Stimulated activated CD8-positive, alpha-beta memory T cell treated with anti-CD3 and anti-CD28 coated beads, Interleukin-15, amount 100 ng/mL, for 24 hours (primary cell): ENCODE measurements at regions not wholly inside any gene's neighbourhood (a gene's known extent, or its start where the extent isn't known, plus 50 kb on each side); places are given as distances from the start of the nearest gene placed in this dataset.
"Not testable (repeated sequence)": the region's sequence is repeated elsewhere in the genome, so short reads cannot be mapped to it uniquely, and the experiment has no call there.

ENCODE experiments used
- DNase-seq: peaks from one replicate; pipeline ENCODE4 v3.0.0-alpha.2; 2020; ENCODE audit warnings: low read depth

DNA sequence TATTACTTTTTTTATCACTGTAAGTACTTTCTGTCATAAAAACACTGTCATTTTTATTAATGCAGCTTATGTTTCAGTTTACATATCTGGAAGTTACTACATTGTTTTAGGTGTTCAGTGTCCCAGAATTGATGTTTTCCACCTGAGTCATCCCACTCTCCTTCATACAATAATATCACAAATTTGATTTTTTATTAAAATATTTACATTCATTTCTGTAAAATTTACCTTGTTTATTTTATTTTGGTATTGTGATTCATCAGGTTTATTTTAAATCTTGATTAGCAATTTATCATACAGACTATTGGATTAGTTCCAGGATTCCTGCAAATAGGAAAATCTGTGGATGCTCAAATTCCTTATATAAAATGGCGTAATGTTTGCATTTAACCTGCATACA is 1662.9 kb downstream of the SUCLG1 start:
- no peak for DNase-seq

DNA sequence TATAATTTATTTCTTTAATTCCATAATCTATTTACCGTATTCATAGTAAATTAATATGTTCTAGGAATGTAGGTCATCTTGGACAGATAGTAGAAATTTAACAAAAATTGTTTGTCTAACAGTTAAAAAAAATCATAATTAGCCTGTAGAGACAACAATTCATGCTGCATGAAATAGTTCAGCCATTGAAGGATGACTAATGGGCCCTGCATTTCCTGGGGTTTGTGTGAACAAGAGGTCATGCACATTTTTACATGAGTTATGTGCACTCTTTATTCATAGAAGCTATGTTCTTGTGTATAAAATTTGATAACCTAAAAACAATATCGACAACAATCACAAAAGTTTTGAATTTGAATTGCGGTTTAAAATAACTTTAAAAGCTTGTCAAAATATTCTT is 1663.6 kb downstream of the SUCLG1 start:
- no peak for DNase-seq

DNA sequence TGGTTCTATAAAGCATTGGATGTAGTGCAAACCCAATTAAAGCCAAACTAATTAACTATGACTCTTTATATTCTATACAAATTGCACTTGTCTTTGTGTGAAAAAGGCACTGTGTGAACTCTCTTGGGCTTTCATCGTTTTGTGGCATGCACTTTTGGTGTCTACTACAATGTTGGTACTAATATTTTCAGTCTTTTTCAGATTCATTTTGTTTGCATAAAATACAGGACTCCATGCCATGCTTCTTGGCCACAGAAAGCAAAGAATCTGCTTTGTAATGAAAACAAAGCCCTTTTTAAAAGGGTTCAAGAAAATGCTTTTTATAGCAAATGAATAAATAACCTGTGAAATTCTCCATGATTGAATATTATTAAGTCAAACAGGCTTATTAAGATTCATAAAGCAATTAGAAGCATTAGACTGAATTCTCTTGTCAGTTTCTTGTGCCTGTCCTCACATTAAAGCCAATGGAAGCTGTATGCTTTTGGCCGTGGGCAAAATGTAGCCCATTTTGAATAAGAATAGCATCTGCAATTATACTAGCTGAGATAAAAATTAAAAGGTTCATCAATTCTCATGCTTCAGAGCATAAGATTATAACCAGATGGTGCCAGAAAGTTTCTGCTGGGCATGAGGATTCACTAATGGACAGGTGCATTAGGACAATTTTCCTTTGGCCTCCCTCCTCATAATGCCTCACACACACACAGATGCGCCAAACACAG is 1665.2 kb downstream of the SUCLG1 start:
- no peak for DNase-seq

DNA sequence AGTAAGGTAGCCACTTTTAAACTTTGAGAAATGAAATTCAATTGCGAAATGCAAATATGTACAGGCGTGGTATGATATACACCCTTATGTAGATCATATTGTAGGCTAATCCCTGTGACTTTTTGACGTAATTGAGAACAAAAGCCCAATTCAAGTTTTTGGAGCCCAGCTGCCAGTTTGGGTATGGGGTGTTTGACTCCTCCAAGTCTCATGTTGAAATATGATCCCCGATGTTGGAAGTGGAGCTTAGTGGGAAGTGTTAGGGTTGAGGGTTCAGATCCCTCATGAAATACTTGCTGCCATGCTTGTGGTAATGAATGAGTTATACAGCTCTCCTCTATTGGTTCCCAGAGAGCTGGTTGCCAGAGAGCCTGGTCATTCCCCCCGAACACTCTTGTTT is 1666.8 kb downstream of the SUCLG1 start:
- DNase-seq: no peak

DNA sequence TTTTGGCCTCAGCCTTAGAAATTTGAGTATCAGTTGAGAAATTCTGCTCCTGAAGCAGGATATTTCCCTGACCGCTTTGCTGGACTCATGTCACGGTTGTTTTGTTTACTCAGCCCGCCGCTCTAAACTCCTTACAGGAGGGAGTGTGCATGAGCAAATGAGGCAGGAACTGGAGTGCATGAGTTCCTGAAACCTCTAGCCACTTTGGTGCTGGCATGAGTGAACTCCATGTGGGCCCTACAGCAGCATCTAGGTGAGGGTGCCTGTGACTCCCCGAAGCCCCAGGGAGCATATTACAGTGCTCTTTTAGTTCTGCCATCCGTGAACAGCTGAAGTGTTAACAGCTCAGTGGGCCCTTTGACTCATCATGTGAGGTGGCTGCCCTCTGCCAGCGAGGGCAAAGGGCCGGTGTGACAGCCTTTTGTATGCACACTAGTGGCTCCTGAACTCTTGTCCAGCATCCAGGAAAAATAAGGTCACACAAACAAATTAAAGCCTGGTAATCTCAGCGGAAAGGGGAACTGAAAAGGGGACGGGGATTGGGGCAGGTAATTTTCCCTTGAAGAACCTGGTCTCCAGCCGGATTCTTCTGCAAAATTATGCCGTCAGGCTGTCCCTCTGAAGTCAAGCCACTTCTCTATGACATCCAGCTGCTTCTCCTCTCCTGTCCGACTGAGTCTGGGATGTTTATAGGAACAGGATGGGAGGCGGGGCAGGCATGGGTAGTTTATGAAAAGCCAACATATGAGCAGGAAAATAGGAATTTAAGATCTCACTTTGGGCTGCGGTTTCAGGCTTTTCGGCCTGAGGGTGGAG is 1668.7 kb downstream of the SUCLG1 start:
- no peak for DNase-seq

DNA sequence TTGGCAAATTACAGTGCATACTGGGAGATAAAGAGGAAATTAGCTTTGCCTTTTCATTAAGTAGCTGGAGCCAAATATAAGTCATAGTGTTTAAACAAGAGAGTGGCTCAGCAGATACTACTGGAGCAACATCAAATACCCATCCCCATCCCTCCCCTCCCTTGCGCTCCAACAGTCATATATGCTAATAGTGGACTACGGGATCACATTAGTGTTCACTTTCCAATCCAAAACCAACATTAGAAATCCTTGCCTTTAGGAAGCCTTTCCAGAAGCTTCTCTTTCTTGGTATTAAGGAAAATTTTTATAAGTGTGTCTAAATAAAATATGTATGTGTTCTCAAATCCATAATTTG is 1669.3 kb downstream of the SUCLG1 start:
- no peak for DNase-seq

DNA sequence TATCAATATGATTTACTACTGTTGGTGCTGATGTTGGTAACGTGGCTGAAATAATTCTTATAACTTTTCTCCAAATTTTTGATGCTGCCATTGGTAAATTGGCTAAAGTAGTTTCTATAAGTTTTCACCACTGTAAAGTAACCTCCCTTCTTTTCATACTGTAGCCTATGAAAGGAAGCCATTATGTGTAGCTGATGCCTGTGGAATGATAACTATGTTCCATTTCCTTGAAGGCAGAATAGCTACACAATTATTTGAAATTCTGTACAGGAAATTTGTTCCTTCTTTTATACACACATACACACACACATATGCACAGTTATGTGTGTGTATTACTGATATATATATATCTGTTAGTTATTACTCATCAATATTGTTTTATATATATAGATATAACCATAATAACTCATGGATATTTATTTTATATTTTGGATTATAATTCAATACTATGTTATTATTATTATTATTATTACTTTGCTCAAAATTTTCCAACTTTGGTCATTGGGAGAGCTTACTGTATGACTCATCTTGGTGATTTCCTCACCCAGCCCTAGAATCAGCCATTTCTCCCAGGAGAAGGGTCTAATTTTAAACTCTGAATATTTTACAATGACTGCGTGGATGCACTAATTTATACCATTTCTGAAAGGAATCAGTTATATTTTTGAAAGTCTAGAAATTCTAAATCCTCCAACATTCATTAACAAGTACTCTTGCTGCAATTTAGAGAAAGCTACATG is 1677.7 kb downstream of the SUCLG1 start:
- DNase-seq: no peak

DNA sequence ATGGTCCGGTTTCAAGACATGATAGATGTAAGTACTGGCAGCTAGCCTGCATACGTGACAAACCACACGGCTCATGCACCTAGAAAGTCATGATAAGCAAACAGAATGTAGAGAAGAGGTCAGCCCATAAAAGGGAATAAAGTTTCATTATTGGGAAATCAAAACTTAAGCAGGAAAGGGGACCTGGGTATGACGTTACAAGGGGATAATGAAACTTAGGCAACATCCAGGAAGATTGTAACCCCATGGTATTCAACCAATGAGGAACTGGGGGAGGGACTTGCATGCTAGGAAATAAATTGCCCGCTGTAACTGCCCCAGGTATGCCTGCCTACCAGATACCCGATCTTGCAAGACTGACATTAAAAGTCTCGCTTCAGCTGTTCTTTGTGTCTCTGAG is 1679.0 kb downstream of the SUCLG1 start:
- no peak for DNase-seq

DNA sequence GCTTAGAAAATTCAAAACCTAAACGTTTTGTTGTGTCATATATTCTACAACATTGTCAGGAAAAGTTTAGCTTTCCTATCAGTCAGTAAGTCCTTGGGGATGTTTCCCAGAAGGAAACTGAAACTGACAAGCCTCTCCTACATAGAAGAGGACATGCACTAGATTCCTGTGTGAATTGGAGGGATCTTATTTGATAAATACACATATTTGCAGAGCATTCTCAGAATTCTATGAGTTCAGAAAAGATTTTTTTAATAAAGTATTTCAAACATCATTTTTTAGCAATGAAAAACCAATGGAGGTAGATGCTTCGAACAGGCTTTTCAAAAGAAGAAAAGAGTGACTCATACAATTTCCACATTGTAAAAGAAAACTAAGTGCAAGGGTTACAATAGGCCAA is 1706.7 kb downstream of the SUCLG1 start:
- DNase-seq: no peak

DNA sequence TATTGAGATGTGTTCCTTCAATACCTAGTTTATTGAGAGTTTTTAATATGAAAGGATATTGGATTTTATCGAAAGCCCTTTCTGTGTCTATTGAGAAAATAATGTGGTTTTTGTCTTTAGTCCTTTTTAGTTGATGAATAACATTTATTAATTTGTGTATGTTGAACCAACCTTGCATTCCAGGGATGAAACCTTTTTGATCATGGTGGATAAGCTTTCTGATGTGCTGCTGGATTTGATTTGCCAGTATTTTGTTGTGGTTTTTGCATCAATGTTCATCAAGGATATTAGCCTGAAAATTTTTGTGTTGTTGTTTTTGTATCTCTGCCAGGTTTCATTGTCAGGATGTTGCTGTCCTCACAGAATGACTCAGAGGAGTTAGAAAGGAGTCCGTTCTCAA is 1710.4 kb downstream of the SUCLG1 start:
- no peak for DNase-seq

DNA sequence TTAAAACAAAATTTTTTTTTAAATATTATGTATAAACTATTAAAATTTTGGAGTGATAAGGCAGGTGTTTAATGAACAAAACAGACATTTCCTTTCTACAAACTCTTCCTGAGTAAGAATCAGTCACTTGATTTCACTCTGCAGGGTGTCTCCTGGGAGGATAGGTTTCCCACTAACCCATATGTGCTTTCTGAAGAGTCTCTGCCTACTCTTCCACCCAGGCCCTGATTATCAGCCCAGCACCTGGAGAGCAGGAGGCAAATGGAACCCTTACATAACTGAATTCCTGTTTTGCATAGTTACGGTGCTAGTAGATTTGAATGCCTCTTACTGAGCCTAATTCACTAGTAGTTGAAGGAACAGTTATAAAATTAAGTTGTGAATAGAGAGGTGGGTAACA is 1718.6 kb downstream of the SUCLG1 start:
- DNase-seq: no peak

DNA sequence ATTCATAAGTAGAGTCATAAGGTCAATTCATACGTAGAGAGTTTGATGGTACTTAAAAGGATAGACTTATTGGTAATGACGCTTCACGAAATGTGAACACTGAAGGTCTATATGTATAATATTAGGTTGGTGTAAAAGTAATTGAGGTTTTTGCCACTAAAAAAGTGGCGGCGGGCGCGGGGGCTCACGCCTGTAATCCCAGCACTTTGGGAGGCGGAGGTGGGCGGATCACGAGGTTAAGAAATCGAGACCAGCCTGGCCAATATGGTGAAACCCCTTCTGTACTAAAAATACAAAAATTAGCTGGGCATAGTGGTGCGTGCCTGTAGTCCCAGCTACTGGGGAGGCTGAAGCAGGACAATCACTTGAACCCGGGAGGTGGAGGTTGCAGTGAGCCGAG is 1721.1 kb downstream of the SUCLG1 start:
- DNase-seq: not testable (repeated sequence)

DNA sequence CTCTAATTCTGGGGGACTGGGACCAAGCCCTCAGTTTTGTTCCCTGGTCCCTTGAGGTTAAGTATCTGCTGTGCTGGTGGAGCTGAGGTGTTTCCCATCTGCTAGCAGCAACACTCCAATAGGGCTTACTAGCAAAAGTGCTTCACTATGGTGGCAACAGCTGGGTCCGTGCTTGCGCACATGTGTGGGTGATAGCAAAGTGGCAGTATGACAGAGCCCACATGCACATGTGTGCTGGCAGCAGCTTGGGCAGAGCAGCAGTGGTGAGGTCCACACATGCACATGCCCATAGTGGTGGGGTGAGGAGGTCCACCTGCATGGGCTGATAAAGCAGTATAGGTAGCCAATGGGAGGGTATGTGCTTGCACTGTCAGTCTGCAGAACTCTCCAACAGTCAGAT is 1723.7 kb downstream of the SUCLG1 start:
- no peak for DNase-seq

DNA sequence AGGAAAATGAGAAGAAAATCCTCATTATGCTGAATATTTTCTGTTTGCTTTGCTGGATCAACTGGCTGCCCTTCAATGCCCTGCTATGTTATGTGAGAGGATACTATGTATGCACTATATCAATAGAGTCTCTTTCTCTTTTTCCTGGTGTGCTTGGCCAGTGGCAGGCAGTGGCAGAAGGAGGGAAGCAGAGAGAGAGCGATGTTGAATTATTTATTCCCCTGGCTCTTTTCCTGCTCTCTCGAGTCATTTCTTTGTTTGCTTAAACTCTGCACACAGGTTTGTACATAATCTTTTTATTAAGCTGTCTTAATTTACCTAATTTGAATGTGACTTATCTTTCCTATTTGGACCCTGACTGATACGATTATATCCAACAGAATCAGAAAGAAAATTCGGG is 1727.3 kb downstream of the SUCLG1 start:
- DNase-seq: no peak

DNA sequence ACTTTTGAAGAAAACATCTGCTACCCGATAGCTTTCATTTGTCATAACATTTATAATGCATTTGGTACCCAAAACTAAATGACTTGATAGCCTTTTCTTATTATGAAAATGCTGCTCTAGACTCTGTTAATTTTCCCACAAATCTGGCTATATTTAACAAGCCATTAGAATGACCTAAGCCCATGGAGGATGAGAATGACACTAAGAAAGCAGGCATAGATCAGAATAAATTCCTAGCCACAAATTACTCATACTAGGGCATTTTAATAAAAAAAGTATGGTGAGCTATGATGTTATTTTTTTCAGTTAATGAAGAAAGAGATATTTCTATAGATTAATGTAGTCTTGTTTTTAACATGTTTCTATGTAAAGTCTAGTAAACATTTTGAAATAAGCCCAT is 1728.3 kb downstream of the SUCLG1 start:
- no peak for DNase-seq

DNA sequence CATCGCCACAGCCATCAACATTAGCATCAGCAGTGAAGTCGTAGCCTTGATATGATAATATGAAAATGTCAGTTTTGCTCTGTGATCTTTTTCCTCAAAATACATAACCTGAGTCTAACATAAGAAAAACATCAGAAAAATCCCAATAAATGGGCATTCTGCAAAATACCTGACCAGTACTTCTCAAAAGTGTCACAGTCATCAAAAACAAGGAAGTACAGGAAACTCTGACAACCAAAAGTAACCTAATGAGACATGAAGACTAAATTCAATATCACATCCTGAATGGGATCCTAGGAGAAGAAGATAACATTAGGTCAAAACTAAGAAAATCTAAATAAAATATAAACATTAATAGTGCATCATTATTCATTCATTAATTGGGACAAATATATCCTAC is 1731.0 kb downstream of the SUCLG1 start:
- no peak for DNase-seq

DNA sequence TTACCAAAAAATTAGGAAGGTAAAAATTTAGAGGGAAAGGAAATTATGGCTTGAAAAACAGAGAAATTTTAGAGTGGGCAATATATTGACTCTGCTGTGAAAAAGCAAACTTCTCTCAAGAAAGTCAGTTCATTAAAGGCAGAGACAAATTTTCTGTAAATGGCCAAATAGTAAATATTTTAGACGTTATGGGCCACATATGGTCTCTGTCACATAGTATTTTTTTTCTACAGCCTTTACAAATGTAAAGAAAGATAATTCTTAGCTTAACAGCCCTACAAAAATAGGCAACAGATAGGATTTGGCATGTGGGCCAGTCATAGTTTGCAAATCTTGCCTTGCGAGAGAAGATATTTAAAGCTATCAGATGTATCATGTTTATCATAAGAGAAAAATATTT is 1750.4 kb downstream of the SUCLG1 start:
- DNase-seq: no peak

DNA sequence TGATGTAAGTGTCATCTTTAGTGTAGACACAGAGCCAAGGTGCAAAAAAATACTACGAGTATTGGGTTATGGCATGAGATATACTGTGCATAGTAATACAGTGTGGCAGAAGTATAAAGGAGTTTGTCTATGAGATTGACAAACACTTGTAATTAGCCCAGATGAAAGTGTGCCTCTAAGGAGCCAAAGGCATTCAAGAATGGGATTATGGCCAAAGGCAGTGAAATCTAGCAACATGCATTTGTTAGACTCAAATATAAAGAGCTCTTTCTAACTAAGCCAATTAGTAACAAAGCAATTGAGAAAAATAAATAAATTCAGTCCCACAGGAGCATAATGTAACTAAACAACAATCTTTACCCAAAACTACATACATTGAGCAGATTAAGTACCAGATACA is 1761.8 kb downstream of the SUCLG1 start:
- DNase-seq: no peak

DNA sequence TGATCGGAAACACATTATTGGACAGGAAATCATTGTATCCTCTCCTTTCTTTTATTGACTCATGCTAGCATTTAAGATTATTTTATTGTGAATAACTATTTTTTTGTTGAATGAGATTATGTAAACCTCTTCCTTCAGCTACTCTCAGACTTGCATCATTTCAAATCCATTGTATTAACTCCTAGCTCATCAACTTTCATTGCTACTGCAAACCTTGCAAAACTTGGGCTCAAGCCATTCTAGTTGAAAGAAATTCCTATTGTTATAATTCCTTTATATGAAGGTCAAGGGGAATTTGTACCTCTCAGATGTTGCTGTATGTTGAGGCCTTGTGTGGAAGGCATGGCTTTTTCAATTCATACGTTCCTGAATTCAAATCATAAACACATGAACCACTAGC is 1764.6 kb downstream of the SUCLG1 start:
- DNase-seq: no peak

DNA sequence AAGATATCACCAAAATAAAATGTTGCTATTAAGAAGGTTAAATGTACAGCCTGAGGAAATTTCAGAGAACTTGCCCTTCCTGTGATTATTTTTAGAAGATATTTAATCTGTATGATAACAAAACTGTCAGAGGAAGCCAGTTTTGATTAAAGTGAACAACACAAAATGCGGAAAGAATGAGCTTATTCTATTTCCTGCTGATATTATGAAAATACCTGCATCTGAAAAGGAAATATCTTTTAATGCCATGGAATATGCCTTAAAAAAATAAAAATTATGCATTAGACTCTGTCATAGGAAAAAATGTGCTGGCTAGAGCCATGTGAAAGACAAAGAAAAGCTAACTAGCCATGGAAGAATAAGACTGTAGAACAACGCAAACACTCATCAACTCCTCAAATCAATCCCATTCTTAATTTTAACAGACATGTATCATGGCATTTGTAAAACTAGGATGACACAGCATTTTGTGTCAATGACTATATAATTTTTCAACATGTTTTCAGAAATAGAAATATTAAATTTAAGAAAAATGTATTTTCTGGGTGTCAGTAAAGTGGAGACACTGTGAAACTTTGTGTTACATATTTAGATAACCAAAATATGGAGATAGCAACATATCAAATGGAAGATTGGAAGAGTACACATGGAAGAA is 1768.2 kb downstream of the SUCLG1 start:
- no peak for DNase-seq

DNA sequence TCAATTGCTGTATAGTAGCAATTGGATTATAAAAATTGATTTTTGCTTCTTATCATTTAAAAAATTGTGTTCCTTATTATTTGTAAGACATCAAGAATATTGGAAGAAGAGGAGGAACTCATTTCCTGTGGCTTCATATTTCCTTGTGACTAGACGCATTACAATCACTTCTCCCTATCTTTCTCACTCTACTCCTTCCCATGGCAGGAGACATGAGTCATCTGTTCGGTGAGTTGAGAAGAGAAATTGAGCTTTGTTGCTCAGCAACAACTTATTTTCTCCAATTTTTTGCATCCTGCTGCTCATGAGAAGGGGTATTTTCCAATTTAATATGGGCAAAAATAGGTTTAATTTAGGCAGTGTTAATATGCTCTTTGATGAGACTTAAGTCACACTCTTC is 1783.9 kb downstream of the SUCLG1 start:
- DNase-seq: no peak

DNA sequence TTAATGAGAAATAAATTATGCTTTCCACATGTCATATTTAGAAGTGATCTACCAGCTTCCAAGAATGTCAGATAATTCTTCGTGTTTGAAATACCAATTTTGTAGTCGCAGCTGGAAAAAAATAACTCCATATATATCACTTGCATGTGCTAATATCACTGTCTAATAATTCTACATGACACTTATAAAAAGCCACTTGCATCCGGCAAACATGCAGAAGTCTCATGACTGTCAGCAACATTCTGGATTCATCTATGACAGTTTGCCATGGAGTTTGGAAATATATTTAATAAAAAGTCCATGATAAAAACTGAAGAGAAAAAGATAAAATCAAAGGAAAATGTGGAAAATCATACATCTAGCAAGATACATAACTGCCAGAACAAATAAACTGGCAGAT is 1784.4 kb downstream of the SUCLG1 start:
- DNase-seq: no peak

DNA sequence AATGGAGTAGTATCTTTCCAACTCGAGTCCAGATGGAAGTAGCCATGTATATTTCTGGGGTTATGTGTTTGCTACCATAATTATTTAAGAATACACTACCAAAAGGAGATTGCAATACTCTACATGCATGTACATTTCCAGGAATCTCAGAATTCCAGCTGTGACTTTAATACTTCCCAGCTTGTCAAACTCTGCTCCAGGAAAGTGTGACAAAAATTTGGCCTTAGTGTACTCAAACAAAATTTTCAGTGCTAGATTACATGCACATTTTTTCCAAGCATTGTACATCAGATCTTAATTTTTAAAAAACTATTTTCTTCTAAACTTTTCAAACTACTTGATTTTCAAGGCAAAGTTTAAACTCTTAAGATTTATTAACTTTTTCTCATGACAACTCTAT is 1791.6 kb downstream of the SUCLG1 start:
- DNase-seq: no peak
